GM12875 (cell line): ENCODE measurements at regions not wholly inside any gene's neighbourhood (a gene's known extent, or its start where the extent isn't known, plus 50 kb on each side); places are given as distances from the start of the nearest gene placed in this dataset.
"Not testable (repeated sequence)": the region's sequence is repeated elsewhere in the genome, so short reads cannot be mapped to it uniquely, and the experiment has no call there.

Source experiments
- H3K4me3 ChIP-seq: one replicate; pipeline ENCODE4 v1.5.1; 2011; ENCODE audit warnings: low read depth, low read length, control low read depth

GRCh38 chr1:121048769-121049443, 135.2 kb downstream of the FAM72B start:
- not testable (repeated sequence) for H3K4me3 ChIP-seq

- H3K4me3 ChIP-seq: not testable (repeated sequence)
Measured at GRCh38 chr1:121050097-121050496, 134.0 kb downstream of the FAM72B start.

GRCh38 chr1:121051161-121051790, 132.9 kb downstream of the FAM72B start:
- not testable (repeated sequence) for H3K4me3 ChIP-seq

- H3K4me3 ChIP-seq: not testable (repeated sequence)
Measured at GRCh38 chr1:121052081-121052660, 132.0 kb downstream of the FAM72B start.

GRCh38 chr1:121054928-121055327, 129.2 kb downstream of the FAM72B start:
- not testable (repeated sequence) for H3K4me3 ChIP-seq

GRCh38 chr1:121066925-121067324, 117.2 kb downstream of the FAM72B start:
- not testable (repeated sequence) for H3K4me3 ChIP-seq

GRCh38 chr1:121068738-121069499, 115.2 kb downstream of the FAM72B start:
- not testable (repeated sequence) for H3K4me3 ChIP-seq

GRCh38 chr1:121073852-121074251, 110.3 kb downstream of the FAM72B start:
- H3K4me3 ChIP-seq: not testable (repeated sequence)

GRCh38 chr1:121075254-121075805, 108.8 kb downstream of the FAM72B start:
- H3K4me3 ChIP-seq: not testable (repeated sequence)

GRCh38 chr1:121076674-121077073, 107.5 kb downstream of the FAM72B start:
- not testable (repeated sequence) for H3K4me3 ChIP-seq

- H3K4me3 ChIP-seq: not testable (repeated sequence)
Measured at GRCh38 chr1:121079655-121080054, 104.5 kb downstream of the FAM72B start.

- H3K4me3 ChIP-seq: not testable (repeated sequence)
Measured at GRCh38 chr1:121080197-121080903, 103.8 kb downstream of the FAM72B start.

GRCh38 chr1:121080904-121081264, 103.3 kb downstream of the FAM72B start:
- H3K4me3 ChIP-seq: not testable (repeated sequence)

GRCh38 chr1:121081625-121082199, 102.4 kb downstream of the FAM72B start:
- not testable (repeated sequence) for H3K4me3 ChIP-seq

GRCh38 chr1:121082995-121083394, 101.1 kb downstream of the FAM72B start:
- not testable (repeated sequence) for H3K4me3 ChIP-seq

- not testable (repeated sequence) for H3K4me3 ChIP-seq
Measured at GRCh38 chr1:121086249-121086648, 97.9 kb downstream of the FAM72B start.

- H3K4me3 ChIP-seq: not testable (repeated sequence)
Measured at GRCh38 chr1:121087221-121087620, 96.9 kb downstream of the FAM72B start.

- H3K4me3 ChIP-seq: not testable (repeated sequence)
Measured at GRCh38 chr1:121088568-121088967, 95.6 kb downstream of the FAM72B start.

- not testable (repeated sequence) for H3K4me3 ChIP-seq
Measured at GRCh38 chr1:121092329-121092968, 91.7 kb downstream of the FAM72B start.

GRCh38 chr1:121095014-121095413, 89.1 kb downstream of the FAM72B start:
- H3K4me3 ChIP-seq: not testable (repeated sequence)
